HAP-1 (cell line): ENCODE measurements at regions not wholly inside any gene's neighbourhood (a gene's known extent, or its start where the extent isn't known, plus 50 kb on each side); places are given as distances from the start of the nearest gene placed in this dataset.
A peak's percentile ranks its signal among the peaks of the same experiment; 100 is the strongest.
"Not testable (repeated sequence)": the region's sequence is repeated elsewhere in the genome, so short reads cannot be mapped to it uniquely, and the experiment has no call there.

Experiments
- DNase-seq, 2 experiments: peaks; one replicate each; pipeline ENCODE4 v3.0.0-alpha.2; 2016 to 2020; ENCODE audit warnings: low spot score in 2 of 2
- H3K27me3 ChIP-seq: fragments of 250-450 bp; sonication (Bioruptor Pico); 2 replicates; pipeline ENCODE4 v1.5.1; 2020; ENCODE audit warnings: low read depth, mild to moderate bottlenecking, moderate library complexity
- H3K36me3 ChIP-seq: fragments of 250-450 bp; sonication (Bioruptor Pico); replicated peaks from 2 replicates; pipeline ENCODE4 v1.5.1; 2020; ENCODE audit warnings: mild to moderate bottlenecking
- H3K4me1 ChIP-seq: fragments of 250-450 bp; sonication (Bioruptor Pico); 2 replicates; pipeline ENCODE4 v1.5.1; 2020; ENCODE audit warnings: mild to moderate bottlenecking
- H3K4me3 ChIP-seq: fragments of 250-450 bp; sonication (Bioruptor Pico); 2 replicates; pipeline ENCODE4 v1.5.1; 2020; ENCODE audit warnings: mild to moderate bottlenecking, moderate library complexity
- H3K9me3 ChIP-seq: fragments of 250-450 bp; sonication (Bioruptor Pico); 2 replicates; pipeline ENCODE4 v1.5.1; 2020; ENCODE audit warnings: mild to moderate bottlenecking, moderate library complexity
- in situ Hi-C: fragments of 300-500 bp; cut with MboI; formaldehyde crosslinking; loops from 3 replicates; pipeline ENCODE4 v1.14.3; 2020; ENCODE audit warnings: low sequenced_read_pairs, inconsistent platforms, mixed read lengths

DNA sequence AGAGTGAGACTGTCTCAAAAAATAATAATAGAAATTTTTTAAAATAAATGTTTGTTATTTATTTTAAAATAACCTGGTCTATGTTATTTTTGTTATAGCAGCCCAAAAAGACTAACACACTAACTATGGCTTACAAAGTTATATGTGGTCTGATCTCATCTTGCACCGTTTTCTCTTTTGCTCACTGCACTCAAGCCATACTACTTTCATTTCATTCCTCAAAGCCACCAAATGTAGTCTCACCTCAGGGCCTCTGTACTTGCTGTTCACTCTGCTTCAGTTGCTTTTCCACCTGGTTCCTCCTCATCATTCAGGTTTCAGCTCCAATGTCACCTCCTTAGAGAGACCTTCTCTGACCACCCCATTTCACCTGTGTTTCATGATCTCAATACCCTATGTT lies 55.2 kb upstream of the MDM1 start:
- in situ Hi-C loops, result no loop called here
- Histone ChIP-seq H3K36me3 (no peaks in the 10 kb centered on the region), H3K4me1 (no peaks in the 10 kb centered on the region), H3K4me3 (no peak overlapping the region), H3K27me3 (peaks cover 20% of the 10 kb centered on the region), H3K9me3 (0 out of 2 replicates have a peak, but pooled peaks cover 3% of the 10 kb centered on the region)
- DNase-seq, result no peak

DNA sequence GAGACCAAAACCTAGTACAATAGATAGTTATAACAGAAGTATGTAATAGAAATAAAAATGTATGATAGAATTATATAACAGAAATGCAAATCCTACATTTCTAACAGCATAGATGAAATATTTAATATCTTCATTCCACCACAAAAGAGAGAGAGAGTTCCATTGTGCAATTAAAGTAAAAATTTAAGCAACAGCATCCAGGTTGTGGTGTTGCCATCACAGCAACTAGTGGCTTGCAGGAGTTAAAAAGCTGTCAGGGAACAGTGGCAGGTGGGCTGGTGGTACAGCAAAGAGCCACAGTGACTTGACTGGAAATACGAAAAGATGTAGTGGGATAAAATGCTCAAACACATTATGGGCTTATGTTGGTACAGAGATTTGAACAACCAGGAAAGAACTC lies 57.1 kb upstream of the MDM1 start:
- H3K36me3 ChIP-seq, result no peaks in the 10 kb centered on the region
- in situ Hi-C loops, result no loop called here
- H3K4me1 ChIP-seq, result no peaks in the 10 kb centered on the region
- H3K4me3 ChIP-seq, result no peak overlapping the region
- H3K27me3 ChIP-seq, result peaks cover 28% of the 10 kb centered on the region
- H3K9me3 ChIP-seq, result 0 out of 2 replicates have a peak, but pooled peaks cover 3% of the 10 kb centered on the region
- no peak for DNase-seq

DNA sequence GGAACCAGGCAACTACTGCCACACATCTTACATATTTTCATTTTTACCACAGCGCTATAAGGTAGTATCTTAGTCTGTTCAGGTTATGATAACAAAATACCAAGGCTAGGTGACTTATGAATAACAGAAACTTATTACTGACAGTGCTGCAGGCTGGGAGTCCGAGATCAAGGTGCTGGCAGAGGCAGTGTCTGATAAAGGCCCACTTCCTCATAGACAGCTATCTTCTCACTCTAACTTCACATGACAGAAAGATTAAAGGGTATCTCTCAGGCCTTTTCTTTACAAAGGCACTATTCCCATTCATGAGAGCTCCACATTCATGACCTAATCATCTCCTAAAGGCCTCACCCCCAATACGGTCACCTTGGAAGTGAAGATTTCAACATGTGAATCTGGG lies 59.8 kb upstream of the MDM1 start:
- Histone ChIP-seq H3K9me3 (0 out of 2 replicates have a peak, but pooled peaks cover 3% of the 10 kb centered on the region), H3K4me1 (no peaks in the 10 kb centered on the region), H3K4me3 (no peak overlapping the region), H3K36me3 (no peaks in the 10 kb centered on the region), H3K27me3 (peaks cover 15% of the 10 kb centered on the region)
- DNase-seq, result no peak
- in situ Hi-C loops, result no loop called here

DNA sequence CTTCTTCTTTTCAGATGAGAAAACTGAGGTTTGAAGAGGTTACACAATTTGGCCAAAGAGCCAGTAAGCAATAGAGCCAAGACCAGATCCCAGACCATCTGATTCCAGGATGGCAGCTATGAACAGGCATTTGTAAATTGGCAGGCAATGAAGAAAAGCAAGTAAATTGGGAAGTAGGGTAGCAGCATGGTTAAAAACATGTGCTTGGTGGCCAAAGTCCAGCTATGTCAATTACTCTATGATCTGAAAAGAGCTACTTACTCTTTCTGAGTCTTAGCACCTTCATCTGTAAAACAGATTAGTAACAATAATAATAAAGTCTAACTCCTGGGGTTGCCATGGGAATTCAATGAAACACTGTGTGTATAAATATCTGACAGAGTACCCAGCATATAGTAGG lies 60.2 kb upstream of the MDM1 start:
- no peaks in the 10 kb centered on the region for H3K36me3 ChIP-seq
- 0 out of 2 replicates have a peak, but pooled peaks cover 3% of the 10 kb centered on the region for H3K9me3 ChIP-seq
- no peak for DNase-seq
- in situ Hi-C loops, result no loop called here
- no peaks in the 10 kb centered on the region for H3K4me1 ChIP-seq
- H3K4me3 ChIP-seq, result no peak overlapping the region
- peaks cover 18% of the 10 kb centered on the region for H3K27me3 ChIP-seq

DNA sequence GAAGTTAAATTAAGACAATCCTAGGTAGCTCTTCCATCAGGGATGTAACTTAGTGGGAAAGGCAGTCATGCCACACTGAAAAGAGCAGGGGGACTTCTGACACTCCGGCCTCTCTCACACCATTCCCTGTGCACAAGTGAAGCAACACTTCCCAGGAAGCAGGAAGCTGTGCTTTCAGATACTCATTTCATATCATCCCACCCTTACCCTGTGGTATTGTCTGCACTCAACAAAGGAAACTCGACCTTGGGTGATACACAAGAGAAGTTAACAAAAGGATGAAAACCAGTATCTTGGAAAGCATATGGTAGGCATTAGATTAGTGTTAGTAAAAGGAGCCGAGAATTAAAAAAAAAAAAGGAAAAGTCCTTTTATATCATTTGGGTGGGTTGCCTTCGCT lies 61.3 kb upstream of the MDM1 start:
- no peaks in the 10 kb centered on the region for H3K4me1 ChIP-seq
- no peaks in the 10 kb centered on the region for H3K36me3 ChIP-seq
- no peak for DNase-seq
- peaks cover 21% of the 10 kb centered on the region for H3K27me3 ChIP-seq
- no peak overlapping the region for H3K4me3 ChIP-seq
- 0 out of 2 replicates have a peak, but pooled peaks cover 3% of the 10 kb centered on the region for H3K9me3 ChIP-seq
- in situ Hi-C loops, result no loop called here

DNA sequence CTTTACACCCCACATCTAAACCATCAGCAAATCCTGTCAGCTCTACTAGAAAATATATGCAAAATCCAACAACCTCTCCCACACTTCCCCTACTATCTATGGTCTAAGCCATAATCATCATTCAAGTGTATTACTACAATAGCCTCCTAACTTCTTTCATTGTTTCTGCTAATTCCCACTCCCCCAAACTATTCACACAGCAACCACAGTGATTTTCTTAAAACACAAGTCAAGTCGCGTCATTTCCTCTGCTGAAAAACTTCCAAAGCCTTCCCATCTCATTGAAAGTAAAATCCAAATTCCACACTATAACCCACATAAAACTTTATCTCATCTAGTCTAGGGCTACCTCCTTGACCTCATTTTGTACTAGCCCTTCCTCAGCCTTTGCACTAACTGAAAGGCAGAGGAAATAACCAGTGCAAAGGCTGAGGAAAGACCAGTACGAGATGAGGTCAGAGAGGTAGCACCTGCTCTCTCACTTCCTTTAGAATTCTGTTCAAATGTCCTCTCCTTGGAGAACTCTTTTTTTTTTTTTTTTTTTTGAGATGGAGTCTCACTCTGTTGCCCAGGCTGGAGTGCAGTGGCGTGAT lies 65.5 kb upstream of the MDM1 start:
- Histone ChIP-seq H3K4me1 (peaks cover 3% of the 10 kb centered on the region), H3K36me3 (no peaks in the 10 kb centered on the region), H3K9me3 (no peaks in the 10 kb centered on the region), H3K4me3 (no peak overlapping the region), H3K27me3 (peaks cover 21% of the 10 kb centered on the region)
- no peak for DNase-seq
- in situ Hi-C loops, result no loop called here

DNA sequence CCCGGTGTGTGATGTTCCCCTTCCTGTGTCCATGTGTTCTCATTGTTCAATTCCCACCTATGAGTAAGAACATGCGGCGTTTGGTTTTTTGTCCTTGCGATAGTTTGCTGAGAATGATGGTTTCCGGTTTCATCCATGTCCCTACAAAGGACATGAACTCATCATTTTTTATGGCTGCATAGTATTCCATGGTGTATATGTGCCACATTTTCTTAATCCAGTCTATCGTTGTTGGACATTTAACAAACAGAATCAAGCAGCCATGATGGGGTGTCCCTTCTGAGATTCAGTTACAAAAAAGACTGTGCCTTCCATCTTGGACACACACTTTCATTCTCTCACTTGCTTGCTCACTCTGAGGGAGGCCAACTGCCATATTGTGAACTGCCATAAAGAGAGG lies 66.5 kb upstream of the MDM1 start:
- DNase-seq, H3K4me1 ChIP-seq, H3K4me3 ChIP-seq, H3K36me3 ChIP-seq, in situ Hi-C loops, H3K9me3 ChIP-seq: not testable (repeated sequence)
- peaks cover 27% of the 10 kb centered on the region for H3K27me3 ChIP-seq

DNA sequence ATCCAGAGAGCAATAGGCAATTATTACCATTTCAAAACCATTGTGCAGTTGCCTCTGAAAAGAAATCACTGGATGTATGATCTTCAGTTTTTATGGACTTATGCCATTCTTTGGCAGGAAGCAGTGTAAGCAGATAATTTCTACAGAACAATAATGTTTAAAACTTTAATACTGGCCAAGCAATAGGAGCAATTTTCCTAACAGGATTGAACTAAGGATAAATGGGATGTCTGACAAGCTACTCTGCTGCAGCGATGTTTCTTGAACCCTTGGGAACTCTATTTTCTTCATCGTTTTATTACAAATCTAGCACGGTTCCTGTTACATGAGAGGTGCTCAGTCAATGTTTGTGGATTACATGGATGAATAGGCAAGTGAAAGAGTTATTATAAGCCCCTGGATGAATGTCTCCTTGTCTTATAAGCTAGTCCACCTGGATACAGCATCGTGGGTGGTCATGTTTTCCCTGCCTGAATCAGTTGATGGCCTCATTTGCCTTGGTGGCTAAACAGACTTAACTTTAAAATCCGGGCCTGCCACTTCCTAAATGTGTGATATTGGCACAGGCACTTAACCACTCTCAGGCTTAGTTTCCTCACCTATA lies 68.2 kb upstream of the MDM1 start:
- peaks cover 34% of the 10 kb centered on the region for H3K27me3 ChIP-seq
- peaks cover 3% of the 10 kb centered on the region for H3K4me1 ChIP-seq
- H3K9me3 ChIP-seq, result no peaks in the 10 kb centered on the region
- peak; percentile 55 to 65 for DNase-seq
- in situ Hi-C loops, result no loop called here
- no peaks in the 10 kb centered on the region for H3K36me3 ChIP-seq
- H3K4me3 ChIP-seq, result no peak overlapping the region

DNA sequence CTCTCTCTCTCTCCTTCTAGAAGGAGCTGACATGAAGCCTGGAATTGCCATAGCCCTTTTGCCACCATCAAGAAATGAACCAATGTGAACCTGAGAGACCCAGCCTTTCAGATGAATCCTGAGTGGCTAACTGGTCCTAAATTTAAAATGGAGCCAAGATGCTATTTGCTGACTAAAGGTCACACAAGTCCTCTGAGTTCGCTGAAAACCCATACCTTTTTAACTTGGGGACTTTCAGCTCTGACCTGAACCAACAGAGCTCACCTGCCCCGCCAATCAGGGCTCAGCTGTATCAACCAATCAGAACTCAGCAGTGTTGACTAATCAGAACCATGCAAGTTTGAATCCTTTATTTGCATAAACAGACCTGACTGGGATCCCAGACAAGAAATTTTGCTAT lies 70.3 kb upstream of the MDM1 start:
- Histone ChIP-seq H3K4me3 (no peak overlapping the region), H3K27me3 (peaks cover 45% of the 10 kb centered on the region), H3K36me3 (no peaks in the 10 kb centered on the region), H3K4me1 (peaks cover 3% of the 10 kb centered on the region), H3K9me3 (no peaks in the 10 kb centered on the region)
- no peak for DNase-seq
- in situ Hi-C loops, result no loop called here

DNA sequence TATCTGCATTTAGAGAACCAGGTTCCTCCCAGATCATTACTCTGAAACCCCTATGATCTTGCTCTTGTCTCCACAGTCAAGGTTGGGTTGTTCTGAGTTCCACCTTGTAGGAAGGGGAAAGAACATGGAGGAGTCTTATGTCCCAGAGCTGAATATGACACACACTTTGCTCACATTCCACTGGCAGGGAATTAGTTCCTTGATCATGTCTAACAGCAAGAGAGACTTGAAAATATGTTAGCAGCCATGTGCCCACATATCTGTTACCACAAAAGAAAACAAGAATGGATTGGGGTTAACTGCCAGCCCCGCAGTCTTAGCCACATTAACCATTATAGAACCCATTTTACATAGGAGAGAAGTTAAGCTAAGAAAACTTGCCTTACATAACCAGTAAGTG lies 71.1 kb upstream of the MDM1 start:
- in situ Hi-C loops, result no loop called here
- Histone ChIP-seq H3K9me3 (no peaks in the 10 kb centered on the region), H3K27me3 (peaks cover 42% of the 10 kb centered on the region), H3K4me1 (peaks cover 3% of the 10 kb centered on the region), H3K36me3 (no peaks in the 10 kb centered on the region), H3K4me3 (no peak overlapping the region)
- no peak for DNase-seq

DNA sequence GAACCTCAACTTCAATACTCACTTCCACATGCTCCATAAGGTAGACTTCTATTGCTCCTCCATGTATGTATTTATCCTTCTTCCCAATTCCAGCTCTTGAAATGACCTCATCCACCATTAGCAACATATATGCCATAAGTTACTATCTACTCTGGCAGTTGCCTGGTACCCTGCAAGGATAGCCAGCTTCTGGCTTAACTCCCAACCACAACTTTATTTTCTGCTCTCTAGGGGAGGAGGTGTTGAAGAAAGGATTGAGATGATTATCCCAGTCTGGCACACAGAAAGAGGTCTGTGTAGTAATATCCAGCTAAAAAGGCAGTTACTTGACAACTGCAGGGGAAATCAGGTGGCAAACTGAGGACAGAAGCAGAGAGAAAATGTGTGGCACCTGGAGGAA lies 71.5 kb upstream of the MDM1 start:
- peaks cover 42% of the 10 kb centered on the region for H3K27me3 ChIP-seq
- no peaks in the 10 kb centered on the region for H3K36me3 ChIP-seq
- in situ Hi-C loops, result no loop called here
- no peak for DNase-seq
- no peak overlapping the region for H3K4me3 ChIP-seq
- H3K4me1 ChIP-seq, result peaks cover 3% of the 10 kb centered on the region
- H3K9me3 ChIP-seq, result no peaks in the 10 kb centered on the region

DNA sequence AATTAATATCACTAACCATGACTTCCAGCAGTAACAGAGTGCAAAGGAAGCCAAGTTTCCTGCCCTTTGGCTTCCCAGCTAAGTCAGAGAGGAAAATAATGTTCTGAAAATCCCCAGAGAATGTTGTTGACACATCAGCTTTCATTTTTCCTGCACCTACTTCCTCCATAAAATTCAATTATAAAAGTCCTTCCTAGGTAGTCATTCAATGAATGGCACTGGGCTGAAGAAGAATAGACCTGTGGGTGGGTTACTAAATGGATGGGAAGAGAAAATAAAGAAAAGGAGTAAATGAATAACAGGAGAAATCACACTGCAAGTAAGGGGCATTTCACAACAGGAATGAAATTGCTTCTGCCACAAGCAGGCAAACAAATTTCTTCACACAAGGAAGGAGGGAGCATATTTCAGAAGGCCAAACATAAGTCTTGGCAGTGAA lies 73.2 kb upstream of the MDM1 start:
- Histone ChIP-seq H3K36me3 (no peaks in the 10 kb centered on the region), H3K4me3 (no peak overlapping the region), H3K4me1 (peaks cover 3% of the 10 kb centered on the region), H3K27me3 (peaks cover 51% of the 10 kb centered on the region), H3K9me3 (no peaks in the 10 kb centered on the region)
- DNase-seq, result no peak
- in situ Hi-C loops, result no loop called here

DNA sequence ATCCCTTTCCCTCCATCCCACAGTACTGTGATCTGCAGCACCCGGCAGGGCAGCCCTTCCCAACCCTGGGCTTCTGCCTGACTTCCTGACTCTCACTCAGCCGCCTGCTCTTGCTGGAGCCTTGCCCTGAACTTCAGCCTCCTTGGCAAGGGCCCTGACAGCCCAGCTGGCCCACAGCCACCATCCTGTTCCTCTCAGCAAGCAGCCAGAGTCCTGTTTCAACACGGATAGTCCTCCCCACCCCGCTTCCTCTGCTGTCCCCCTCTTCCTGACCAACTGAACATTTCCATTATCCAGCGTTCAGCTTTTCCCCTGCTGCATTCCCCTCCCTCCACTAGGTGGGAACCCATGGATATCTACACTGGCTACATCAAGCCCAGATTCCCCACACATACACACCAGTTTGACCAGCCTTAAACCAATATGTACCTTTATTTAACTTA lies 74.0 kb upstream of the MDM1 start:
- H3K9me3 ChIP-seq, result no peaks in the 10 kb centered on the region
- peaks cover 51% of the 10 kb centered on the region for H3K27me3 ChIP-seq
- H3K4me1 ChIP-seq, result no peaks in the 10 kb centered on the region; the same call in 1 of the 2 replicates
- in situ Hi-C loops, result no loop called here
- no peak for DNase-seq
- no peak overlapping the region for H3K4me3 ChIP-seq
- H3K36me3 ChIP-seq, result no peaks in the 10 kb centered on the region

DNA sequence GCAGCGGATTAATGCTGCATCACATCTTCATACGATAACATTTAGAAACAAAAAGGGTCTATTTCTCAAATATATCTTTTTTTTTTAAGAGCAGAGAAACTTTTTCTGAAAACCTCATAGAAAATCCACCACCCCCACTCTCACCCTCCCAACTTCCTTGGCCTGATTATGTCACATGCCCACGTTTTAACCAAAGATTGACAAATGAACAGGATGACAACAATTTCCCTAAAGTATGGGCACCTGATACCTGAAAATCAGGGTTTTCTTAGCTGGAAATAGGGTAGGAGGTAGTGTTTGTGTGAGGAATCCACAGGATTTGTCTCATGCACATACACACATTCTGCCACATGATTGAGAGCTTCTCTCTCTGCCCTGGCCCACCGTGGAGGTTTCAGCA lies 74.7 kb upstream of the MDM1 start:
- Histone ChIP-seq H3K36me3 (no peaks in the 10 kb centered on the region), H3K27me3 (peaks cover 51% of the 10 kb centered on the region), H3K4me1 (no peaks in the 10 kb centered on the region; the same call in 1 of the 2 replicates), H3K4me3 (no peak overlapping the region), H3K9me3 (no peaks in the 10 kb centered on the region)
- in situ Hi-C loops, result no loop called here
- DNase-seq, result no peak
